HEK293 (cell line): ENCODE measurements at regions not wholly inside any gene's neighbourhood (a gene's known extent, or its start where the extent isn't known, plus 50 kb on each side); places are given as distances from the start of the nearest gene placed in this dataset.

Experiments
- CTCF ChIA-PET: fragments of 350-600 bp; formaldehyde crosslinking; extraction: SDS; loops from one replicate; lab custom pipeline; 2021; ENCODE audit warnings: antibody characterized with exemption; lab: Yijun Ruan, JAX
- POLR2A ChIA-PET: fragments of 300-600 bp; formaldehyde crosslinking; extraction: SDS; loops from one replicate; lab custom pipeline; 2020; ENCODE audit warnings: antibody characterized with exemption, inconsistent platforms; lab: Yijun Ruan, JAX
- H3K27ac ChIP-seq: fragments of 200-500 bp; sonication (Bioruptor generic); 2 replicates; pipeline ENCODE4 v1.5.1; 2014; ENCODE audit warnings: low read depth, low read length, control low read depth, inconsistent platforms; ENCODE audit errors: extremely low read depth
- H3K36me3 ChIP-seq, 2 experiments: fragments of 200-500 bp in 1 of 2; sonication (Bioruptor generic) in 1 of 2; 1 replicate in 1 of 2; 2 replicates in 1 of 2; pipeline ENCODE4 v1.5.1; 2014 to 2017; ENCODE audit warnings: inconsistent platforms in 2 of 2, low read length in 2 of 2; ENCODE audit not compliant: control insufficient read depth in 2 of 2, insufficient read depth in 1 of 2
- H3K4me1 ChIP-seq: fragments of 200-500 bp; sonication (Bioruptor generic); 2 replicates; pipeline ENCODE4 v1.5.1; 2014; ENCODE audit warnings: mild to moderate bottlenecking, low read length, inconsistent platforms; ENCODE audit not compliant: control insufficient read depth, insufficient read depth
- H3K4me3 ChIP-seq: 2 replicates; pipeline ENCODE4 v1.5.1; 2011; ENCODE audit warnings: low read depth, mild to moderate bottlenecking, control low read depth, low read length, moderate library complexity
- H3K9me3 ChIP-seq: fragments of 200-500 bp; sonication (Bioruptor generic); 2 replicates; pipeline ENCODE4 v1.5.1; 2014; ENCODE audit warnings: low read depth, low read length, inconsistent platforms; ENCODE audit not compliant: control insufficient read depth, insufficient read depth
- GLI2 ChIP-seq: fragments of 450-650 bp; formaldehyde crosslinking; IDR thresholded peaks from 2 replicates; pipeline ENCODE4; 2017; ENCODE audit warnings: missing biosample characterization, missing genetic modification characterization, low read depth, borderline replicate concordance
- IKZF3 ChIP-seq: fragments of 450-650 bp; IDR thresholded peaks from 2 replicates; pipeline ENCODE4 v1.5.0; 2018; ENCODE audit warnings: missing biosample characterization, mild to moderate bottlenecking, missing genetic modification characterization, moderate library complexity
- KLF10 ChIP-seq: fragments of 450-650 bp; IDR thresholded peaks from 2 replicates; pipeline ENCODE4 v1.5.1; 2018; ENCODE audit warnings: missing biosample characterization, mild to moderate bottlenecking, missing genetic modification characterization
- KLF8 ChIP-seq: fragments of 450-650 bp; formaldehyde crosslinking; IDR thresholded peaks from 2 replicates; pipeline ENCODE4 v1.5.1; 2016; ENCODE audit warnings: missing biosample characterization, missing genetic modification characterization
- KLF9 ChIP-seq: fragments of 450-650 bp; formaldehyde crosslinking; IDR thresholded peaks from 2 replicates; pipeline ENCODE4 v1.5.1; 2016; ENCODE audit warnings: missing biosample characterization, missing genetic modification characterization, low read depth
- OSR2 ChIP-seq: fragments of 450-650 bp; formaldehyde crosslinking; IDR thresholded peaks from 2 replicates; pipeline ENCODE4 v1.5.1; 2016; ENCODE audit warnings: missing biosample characterization, missing genetic modification characterization
- OVOL3 ChIP-seq: fragments of 450-650 bp; formaldehyde crosslinking; IDR thresholded peaks from 2 replicates; pipeline ENCODE4 v1.5.1; 2016; ENCODE audit warnings: missing biosample characterization, missing genetic modification characterization
- PRDM1 ChIP-seq: fragments of 450-650 bp; formaldehyde crosslinking; IDR thresholded peaks from 2 replicates; pipeline ENCODE4; 2016; ENCODE audit warnings: missing biosample characterization, missing genetic modification characterization
- PRDM10 ChIP-seq: fragments of 450-650 bp; formaldehyde crosslinking; IDR thresholded peaks from 2 replicates; pipeline ENCODE4 v1.5.1; 2016; ENCODE audit warnings: missing biosample characterization, missing genetic modification characterization
- REPIN1 ChIP-seq: fragments of 450-650 bp; formaldehyde crosslinking; IDR thresholded peaks from 2 replicates; pipeline ENCODE4 v1.5.1; 2017; ENCODE audit warnings: missing biosample characterization, missing genetic modification characterization, low read depth
- SP2 ChIP-seq: fragments of 450-650 bp; formaldehyde crosslinking; IDR thresholded peaks from 2 replicates; pipeline ENCODE4 v1.5.1; 2016; ENCODE audit warnings: missing biosample characterization, missing genetic modification characterization
- SP3 ChIP-seq: fragments of 450-650 bp; formaldehyde crosslinking; IDR thresholded peaks from 2 replicates; pipeline ENCODE4 v1.5.1; 2016; ENCODE audit warnings: missing biosample characterization, missing genetic modification characterization
- ZFHX2 ChIP-seq: fragments of 450-650 bp; formaldehyde crosslinking; conservative IDR thresholded peaks from 2 replicates; pipeline ENCODE4 v1.5.1; 2016; ENCODE audit warnings: missing biosample characterization, missing genetic modification characterization
- ZNF239 ChIP-seq: fragments of 450-650 bp; formaldehyde crosslinking; IDR thresholded peaks from 2 replicates; pipeline ENCODE4 v1.5.1; 2016; ENCODE audit warnings: missing biosample characterization, missing genetic modification characterization
- ZNF24 ChIP-seq: fragments of 450-650 bp; formaldehyde crosslinking; IDR thresholded peaks from 2 replicates; pipeline ENCODE4 v1.5.1; 2016; ENCODE audit warnings: missing biosample characterization, missing genetic modification characterization
- ZNF350 ChIP-seq: fragments of 450-650 bp; formaldehyde crosslinking; IDR thresholded peaks from 2 replicates; pipeline ENCODE4 v1.5.0; 2017; ENCODE audit warnings: missing biosample characterization, mild to moderate bottlenecking, missing genetic modification characterization
- ZNF362 ChIP-seq: fragments of 450-650 bp; formaldehyde crosslinking; IDR thresholded peaks from 2 replicates; pipeline ENCODE4 v1.5.1; 2016; ENCODE audit warnings: missing biosample characterization, missing genetic modification characterization
- ZNF449 ChIP-seq: fragments of 450-650 bp; formaldehyde crosslinking; IDR thresholded peaks from 2 replicates; pipeline ENCODE4 v1.5.1; 2017; ENCODE audit warnings: missing biosample characterization, mild to moderate bottlenecking, missing genetic modification characterization, moderate library complexity
- ZNF560 ChIP-seq: fragments of 450-650 bp; formaldehyde crosslinking; IDR thresholded peaks from 2 replicates; pipeline ENCODE4 v1.5.1; 2017; ENCODE audit warnings: missing biosample characterization, missing genetic modification characterization, borderline replicate concordance
- ZNF626 ChIP-seq: fragments of 450-650 bp; sonication (Bioruptor Pico); formaldehyde crosslinking; IDR thresholded peaks from 2 replicates; pipeline ENCODE4 v1.5.1; 2018; ENCODE audit warnings: missing biosample characterization, missing genetic modification characterization, inconsistent platforms
- ZNF639 ChIP-seq: fragments of 450-650 bp; formaldehyde crosslinking; IDR thresholded peaks from 2 replicates; pipeline ENCODE4 v1.5.1; 2016; ENCODE audit warnings: missing biosample characterization, missing genetic modification characterization
- ZNF785 ChIP-seq: fragments of 450-650 bp; formaldehyde crosslinking; IDR thresholded peaks from 2 replicates; pipeline ENCODE4 v1.5.1; 2016; ENCODE audit warnings: missing biosample characterization, missing genetic modification characterization
- ZNF791 ChIP-seq: fragments of 450-650 bp; formaldehyde crosslinking; IDR thresholded peaks from 2 replicates; pipeline ENCODE4 v1.5.1; 2016; ENCODE audit warnings: missing biosample characterization, missing genetic modification characterization
- ZNF830 ChIP-seq: fragments of 450-650 bp; IDR thresholded peaks from 2 replicates; pipeline ENCODE4 v1.5.0; 2018; ENCODE audit warnings: missing biosample characterization, missing genetic modification characterization, low read depth, mild to moderate bottlenecking, moderate library complexity
- ZNF837 ChIP-seq: fragments of 450-650 bp; formaldehyde crosslinking; IDR thresholded peaks from 2 replicates; pipeline ENCODE4 v1.5.1; 2016; ENCODE audit warnings: missing biosample characterization, missing genetic modification characterization
- ZSCAN16 ChIP-seq: fragments of 450-650 bp; formaldehyde crosslinking; IDR thresholded peaks from 2 replicates; pipeline ENCODE4 v1.5.1; 2016; ENCODE audit warnings: missing biosample characterization, missing genetic modification characterization
- ZSCAN23 ChIP-seq: fragments of 450-650 bp; formaldehyde crosslinking; IDR thresholded peaks from 2 replicates; pipeline ENCODE4 v1.5.1; 2016; ENCODE audit warnings: missing biosample characterization, missing genetic modification characterization

GRCh38 chr14:52131640-52132320, 62.9 kb upstream of the NID2 start (continued):
- 0 out of 2 replicates have a peak, but pooled peaks have one; percentile 33 for TF ChIP-seq PRDM10 (tag by site-specific recombination)
- TF ChIP-seq ZNF449: no peak

- ChIA-PET POLR2A (no interaction called here), CTCF (interaction anchor here (0.8 to 1.7 kb wide), 2 partner anchors 84 to 134 kb away, joined by 3 to 19 read pairs; no protein-coding TSS in a partner anchor)
- Histone ChIP-seq H3K27ac (no peak overlapping the region), H3K9me3 (no peaks in the 10 kb centered on the region), H3K36me3 (no peaks in the 10 kb centered on the region), H3K4me1 (no peaks in the 10 kb centered on the region), H3K4me3 (no peak overlapping the region)
- no peak for TF ChIP-seq ZNF24
- no peak for TF ChIP-seq ZSCAN16 (tag by site-specific recombination)
- TF ChIP-seq REPIN1 (tag by site-specific recombination): no peak
- TF ChIP-seq PRDM1 (tag by site-specific recombination): no peak
- no peak for TF ChIP-seq GLI2 (tag by site-specific recombination)
- no peak for TF ChIP-seq ZNF830 (tag by site-specific recombination)
- TF ChIP-seq OVOL3 (tag by site-specific recombination): no peak
- TF ChIP-seq ZNF837 (tag by site-specific recombination): no peak
Measured at GRCh38 chr14:52129721-52130120, 60.9 kb upstream of the NID2 start.

- Histone ChIP-seq H3K4me1 (no peaks in the 10 kb centered on the region), H3K4me3 (no peak overlapping the region), H3K27ac (no peak overlapping the region), H3K36me3 (no peaks in the 10 kb centered on the region), H3K9me3 (no peaks in the 10 kb centered on the region)
- CTCF ChIA-PET: interaction anchor here (0.6 kb wide), 1 partner anchor 9 kb away, joined by 4 read pairs; no protein-coding TSS in a partner anchor
- POLR2A ChIA-PET: no interaction called here
- TF ChIP-seq KLF9 (tag by site-specific recombination) (no peak), ZNF639 (no peak), OVOL3 (tag by site-specific recombination) (no peak), KLF10 (no peak), SP3 (tag by site-specific recombination) (no peak), IKZF3 (tag by site-specific recombination) (no peak), ZNF239 (tag by site-specific recombination) (no peak), OSR2 (tag by site-specific recombination) (no peak), ZNF560 (tag by site-specific recombination) (no peak), ZNF626 (tag by site-specific recombination) (no peak), ZNF362 (tag by site-specific recombination) (no peak), ZFHX2 (tag by site-specific recombination) (no peak), ZNF791 (tag by site-specific recombination) (no peak), ZNF785 (tag by site-specific recombination) (no peak), ZSCAN16 (tag by site-specific recombination) (no peak), ZSCAN23 (tag by site-specific recombination) (no peak), SP2 (tag by site-specific recombination) (no peak), ZNF350 (tag by site-specific recombination) (no peak), KLF8 (tag by site-specific recombination) (no peak)
Measured at GRCh38 chr14:52125885-52126284, 57.0 kb upstream of the NID2 start.
